Neural progenitor cell (in vitro differentiated cells): ENCODE measurements at regions not wholly inside any gene's neighbourhood (a gene's known extent, or its start where the extent isn't known, plus 50 kb on each side); places are given as distances from the start of the nearest gene placed in this dataset.
A peak's percentile ranks its signal among the peaks of the same experiment; 100 is the strongest.

ENCODE experiments used
- DNase-seq: peaks from one replicate; pipeline ENCODE4 v3.0.0-alpha.2; 2016; ENCODE audit warnings: low spot score
- H2AFZ ChIP-seq: fragments of 200-600 bp; sonication (generic); replicated peaks from 2 replicates; pipeline ENCODE4 v1.6.1; 2016; ENCODE audit warnings: antibody characterized with exemption
- H3F3A ChIP-seq: fragments of 200-600 bp; sonication (generic); 2 replicates; pipeline ENCODE4 v1.6.1; 2016; ENCODE audit warnings: antibody characterized with exemption, low read depth
- H3K27ac ChIP-seq: fragments of 200-600 bp; sonication (generic); 2 replicates; pipeline ENCODE4 v1.5.1; 2016; ENCODE audit warnings: mild to moderate bottlenecking
- H3K27me3 ChIP-seq: fragments of 200-600 bp; sonication (generic); 2 replicates; pipeline ENCODE4 v1.6.1; 2016; ENCODE audit warnings: mild to moderate bottlenecking, moderate library complexity
- H3K36me3 ChIP-seq: fragments of 200-600 bp; sonication (generic); 2 replicates; pipeline ENCODE4 v1.5.1; 2016
- H3K4me1 ChIP-seq: fragments of 200-600 bp; sonication (generic); 2 replicates; pipeline ENCODE4 v1.6.1; 2016; ENCODE audit warnings: mixed run types
- H3K4me2 ChIP-seq: fragments of 200-600 bp; sonication (generic); 2 replicates; pipeline ENCODE4 v1.6.1; 2016
- H3K4me3 ChIP-seq: fragments of 200-600 bp; sonication (generic); 2 replicates; pipeline ENCODE4 v1.5.1; 2016
- H3K79me2 ChIP-seq: fragments of 200-600 bp; sonication (generic); 2 replicates; pipeline ENCODE4 v1.6.1; 2016; ENCODE audit warnings: low read depth
- H3K9ac ChIP-seq: fragments of 200-600 bp; sonication (generic); 2 replicates; pipeline ENCODE4 v1.6.1; 2016
- H3K9me3 ChIP-seq: fragments of 200-600 bp; sonication (generic); 2 replicates; pipeline ENCODE4 v1.5.1; 2016; ENCODE audit warnings: low read depth
- H4K20me1 ChIP-seq: fragments of 200-600 bp; sonication (generic); 2 replicates; pipeline ENCODE4 v1.6.1; 2016; ENCODE audit warnings: low read depth
- H3K27ac Mint-ChIP-seq: 3 replicates; pipeline ENCODE4 v1.8.0; 2021; ENCODE audit warnings: mixed read lengths
- H3K27me3 Mint-ChIP-seq: 2 replicates; pipeline ENCODE4 v1.8.0; 2022; ENCODE audit warnings: low read depth, mild to moderate bottlenecking, inconsistent platforms, moderate library complexity, mixed read lengths; ENCODE audit not compliant: insufficient read depth
- H3K36me3 Mint-ChIP-seq: 3 replicates; pipeline ENCODE4 v1.8.0; 2021; ENCODE audit warnings: mixed read lengths
- H3K4me1 Mint-ChIP-seq: 3 replicates; pipeline ENCODE4 v1.8.0; 2021; ENCODE audit warnings: mixed read lengths
- H3K4me3 Mint-ChIP-seq: 3 replicates; pipeline ENCODE4 v1.8.0; 2021; ENCODE audit warnings: mild to moderate bottlenecking, moderate library complexity, mixed read lengths
- H3K9me3 Mint-ChIP-seq: 3 replicates; pipeline ENCODE4 v1.8.0; 2020; ENCODE audit warnings: mixed read lengths
- EZH2 ChIP-seq: fragments of 200-600 bp; sonication (generic); IDR thresholded peaks from 2 replicates; pipeline ENCODE4 v1.6.1; 2017; ENCODE audit warnings: antibody characterized with exemption, mild to moderate bottlenecking, moderate library complexity
- EZH2phosphoT487 ChIP-seq: fragments of 200-600 bp; sonication (generic); IDR thresholded peaks from 2 replicates; pipeline ENCODE4 v1.6.1; 2017; ENCODE audit warnings: antibody characterized with exemption
- TF ChIP-seq, protein P1 (sequence below): fragments of 200-600 bp; sonication (generic); IDR thresholded peaks from 2 replicates; pipeline ENCODE4 v1.5.1; 2017; ENCODE audit warnings: antibody characterized with exemption, mild to moderate bottlenecking

- Histone ChIP-seq H3K9me3 (no peaks in the 10 kb centered on the region), H3F3A (no peaks in the 10 kb centered on the region), H3K9ac (no peak overlapping the region), H2AFZ (no peak overlapping the region), H3K4me2 (peak overlapping the region; percentile 7), H4K20me1 (no peaks in the 10 kb centered on the region), H3K36me3 (no peaks in the 10 kb centered on the region), H3K4me1 (peaks cover 15% of the 10 kb centered on the region), H3K27ac (no peak overlapping the region), H3K79me2 (no peaks in the 10 kb centered on the region), H3K27me3 (peaks cover 39% of the 10 kb centered on the region), H3K4me3 (no peak overlapping the region)
- H3K36me3 Mint-ChIP-seq = no peaks in the 10 kb centered on the region
- no peak overlapping the region for H3K4me3 Mint-ChIP-seq
- TF ChIP-seq, protein P1, sequence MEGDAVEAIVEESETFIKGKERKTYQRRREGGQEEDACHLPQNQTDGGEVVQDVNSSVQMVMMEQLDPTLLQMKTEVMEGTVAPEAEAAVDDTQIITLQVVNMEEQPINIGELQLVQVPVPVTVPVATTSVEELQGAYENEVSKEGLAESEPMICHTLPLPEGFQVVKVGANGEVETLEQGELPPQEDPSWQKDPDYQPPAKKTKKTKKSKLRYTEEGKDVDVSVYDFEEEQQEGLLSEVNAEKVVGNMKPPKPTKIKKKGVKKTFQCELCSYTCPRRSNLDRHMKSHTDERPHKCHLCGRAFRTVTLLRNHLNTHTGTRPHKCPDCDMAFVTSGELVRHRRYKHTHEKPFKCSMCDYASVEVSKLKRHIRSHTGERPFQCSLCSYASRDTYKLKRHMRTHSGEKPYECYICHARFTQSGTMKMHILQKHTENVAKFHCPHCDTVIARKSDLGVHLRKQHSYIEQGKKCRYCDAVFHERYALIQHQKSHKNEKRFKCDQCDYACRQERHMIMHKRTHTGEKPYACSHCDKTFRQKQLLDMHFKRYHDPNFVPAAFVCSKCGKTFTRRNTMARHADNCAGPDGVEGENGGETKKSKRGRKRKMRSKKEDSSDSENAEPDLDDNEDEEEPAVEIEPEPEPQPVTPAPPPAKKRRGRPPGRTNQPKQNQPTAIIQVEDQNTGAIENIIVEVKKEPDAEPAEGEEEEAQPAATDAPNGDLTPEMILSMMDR = no peak
- TF ChIP-seq EZH2 (no peak), EZH2phosphoT487 (no peak)
- H3K27ac Mint-ChIP-seq = no peak overlapping the region
- H3K9me3 Mint-ChIP-seq = no peaks in the 10 kb centered on the region
- DNase-seq = no peak
- peaks cover 23% of the 10 kb centered on the region for H3K4me1 Mint-ChIP-seq
- peaks cover 8% of the 10 kb centered on the region for H3K27me3 Mint-ChIP-seq
Observed at GRCh38 chr4:111650146-111650545, 495.1 kb upstream of the FAM241A start.

DNA sequence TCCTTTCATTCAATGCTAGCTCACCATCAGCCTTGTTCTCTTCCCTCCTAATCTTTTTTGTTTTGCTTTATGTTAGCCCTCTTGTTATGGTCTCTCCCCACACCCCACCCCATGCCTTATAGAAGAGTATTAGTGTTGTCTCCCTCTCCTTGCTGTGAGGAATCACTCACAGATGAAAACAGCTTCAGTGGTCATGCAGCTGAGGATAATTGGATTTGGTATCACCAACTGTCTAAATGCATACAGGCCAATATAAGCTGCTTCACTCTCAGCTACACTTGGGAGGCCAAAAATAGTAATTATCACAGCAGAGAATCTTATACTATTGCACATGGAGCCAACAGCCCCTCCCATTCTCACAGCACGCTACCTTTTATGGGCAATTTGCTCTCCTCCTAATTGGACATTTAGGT, 494.6 kb upstream of the FAM241A start:
- no peaks in the 10 kb centered on the region for H3K36me3 ChIP-seq
- H3K9ac ChIP-seq = no peak overlapping the region
- Mint-ChIP-seq H3K4me1 (peaks cover 23% of the 10 kb centered on the region), H3K36me3 (no peaks in the 10 kb centered on the region), H3K9me3 (no peaks in the 10 kb centered on the region), H3K27me3 (peaks cover 8% of the 10 kb centered on the region), H3K4me3 (no peak overlapping the region), H3K27ac (no peak overlapping the region)
- H3K27ac ChIP-seq = no peak overlapping the region
- peaks cover 15% of the 10 kb centered on the region for H3K4me1 ChIP-seq
- no peaks in the 10 kb centered on the region for H3F3A ChIP-seq
- H3K27me3 ChIP-seq = peaks cover 39% of the 10 kb centered on the region
- H2AFZ ChIP-seq = no peak overlapping the region
- peak overlapping the region; percentile 7 for H3K4me2 ChIP-seq
- no peaks in the 10 kb centered on the region for H3K9me3 ChIP-seq
- no peaks in the 10 kb centered on the region for H3K79me2 ChIP-seq
- TF ChIP-seq, protein P1 = no peak
- peak; percentile 94 for TF ChIP-seq EZH2phosphoT487
- no peak for TF ChIP-seq EZH2
- H4K20me1 ChIP-seq = no peaks in the 10 kb centered on the region
- no peak overlapping the region for H3K4me3 ChIP-seq
- DNase-seq = peak; percentile 64

DNA sequence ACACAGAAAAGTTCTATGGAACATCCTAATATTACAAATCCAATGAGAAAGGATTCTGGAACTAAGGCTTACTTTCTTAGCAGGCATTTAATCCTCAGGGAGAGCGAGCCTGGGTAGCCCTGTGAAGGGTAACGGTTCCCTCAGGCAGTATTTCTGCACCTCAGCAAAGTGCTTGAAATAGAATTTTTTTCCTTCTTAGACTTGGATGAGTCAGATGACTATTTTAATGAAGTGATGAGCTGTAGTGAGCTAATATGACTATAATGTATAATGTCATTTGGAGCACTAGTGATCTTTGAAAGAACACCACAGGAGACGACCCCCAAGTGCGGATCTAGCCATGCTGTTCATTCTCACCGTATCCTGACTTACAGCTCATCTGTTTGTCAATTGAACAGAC, 493.0 kb upstream of the FAM241A start:
- no peaks in the 10 kb centered on the region for H3K9me3 ChIP-seq
- no peak overlapping the region for H3K4me3 ChIP-seq
- Mint-ChIP-seq H3K9me3 (no peaks in the 10 kb centered on the region), H3K4me1 (peaks cover 23% of the 10 kb centered on the region), H3K27me3 (peaks cover 11% of the 10 kb centered on the region), H3K36me3 (no peaks in the 10 kb centered on the region), H3K27ac (no peak overlapping the region), H3K4me3 (no peak overlapping the region)
- H3K36me3 ChIP-seq = no peaks in the 10 kb centered on the region
- no peak overlapping the region for H3K9ac ChIP-seq
- no peaks in the 10 kb centered on the region for H3F3A ChIP-seq
- no peak for DNase-seq
- no peaks in the 10 kb centered on the region for H3K79me2 ChIP-seq
- H3K27ac ChIP-seq = no peak overlapping the region
- H3K27me3 ChIP-seq = peaks cover 39% of the 10 kb centered on the region
- no peak for TF ChIP-seq EZH2
- TF ChIP-seq, protein P1 = no peak
- TF ChIP-seq EZH2phosphoT487 = no peak
- no peaks in the 10 kb centered on the region for H4K20me1 ChIP-seq
- H3K4me1 ChIP-seq = peaks cover 15% of the 10 kb centered on the region
- H2AFZ ChIP-seq = no peak overlapping the region
- H3K4me2 ChIP-seq = no peak overlapping the region
